GDM1 (cell line): ENCODE measurements at regions not wholly inside any gene's neighbourhood (a gene's known extent, or its start where the extent isn't known, plus 50 kb on each side); places are given as distances from the start of the nearest gene placed in this dataset.
"Not testable (repeated sequence)": the region's sequence is repeated elsewhere in the genome, so short reads cannot be mapped to it uniquely, and the experiment has no call there.

Source experiments
- DNase-seq: peaks from one replicate; lab custom pipeline; 2025; lab: John Stamatoyannopoulos, UW

DNA sequence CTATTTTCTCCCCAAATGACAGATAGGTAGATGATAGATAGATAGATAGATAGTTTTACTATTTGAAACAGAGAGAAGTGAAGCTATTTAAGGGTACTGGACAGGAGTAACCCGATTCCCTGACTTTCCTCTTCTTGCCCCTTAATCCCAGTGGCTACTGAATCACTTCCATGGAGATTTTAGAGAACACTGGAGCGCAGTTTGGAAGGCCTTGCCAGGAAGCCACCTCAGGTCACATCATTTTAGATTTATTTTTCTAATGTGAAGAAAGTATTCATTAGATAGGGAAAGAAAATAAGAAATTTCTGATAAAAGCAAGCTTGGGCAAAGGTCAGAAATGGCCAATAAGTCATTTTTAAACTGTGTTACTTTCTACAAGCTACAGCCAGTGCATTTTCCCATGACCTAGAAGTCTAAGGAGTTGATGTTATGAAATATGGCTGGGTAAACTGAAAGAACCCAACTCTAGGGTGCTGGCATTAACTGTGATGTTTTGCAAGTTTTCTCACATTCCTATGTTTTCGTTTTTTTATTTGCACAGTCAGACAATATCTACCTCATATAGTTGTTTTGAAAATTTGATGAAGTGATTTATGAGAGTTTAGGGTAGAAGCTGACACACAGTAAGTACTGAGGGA is 544.7 kb upstream of the PTGER4 start:
- no peak for DNase-seq

DNA sequence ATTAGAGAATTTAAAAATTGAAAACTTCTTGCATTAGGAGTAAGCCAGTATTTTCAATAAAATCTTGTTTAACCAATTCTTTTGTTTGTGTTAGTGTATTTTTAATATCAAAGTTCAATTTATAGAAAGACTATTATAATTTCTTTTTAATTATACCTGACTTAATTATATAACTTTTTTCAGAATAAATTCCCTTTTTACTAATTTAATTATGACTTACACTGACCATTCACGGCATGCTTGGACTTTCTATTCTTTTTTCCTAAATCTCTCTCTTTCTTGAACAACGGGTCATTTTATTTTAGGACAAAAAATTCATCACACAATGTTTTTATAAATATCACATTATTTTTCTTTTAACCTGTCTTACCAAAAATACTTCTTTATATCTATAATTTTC is 555.3 kb upstream of the PTGER4 start:
- DNase-seq = no peak

DNA sequence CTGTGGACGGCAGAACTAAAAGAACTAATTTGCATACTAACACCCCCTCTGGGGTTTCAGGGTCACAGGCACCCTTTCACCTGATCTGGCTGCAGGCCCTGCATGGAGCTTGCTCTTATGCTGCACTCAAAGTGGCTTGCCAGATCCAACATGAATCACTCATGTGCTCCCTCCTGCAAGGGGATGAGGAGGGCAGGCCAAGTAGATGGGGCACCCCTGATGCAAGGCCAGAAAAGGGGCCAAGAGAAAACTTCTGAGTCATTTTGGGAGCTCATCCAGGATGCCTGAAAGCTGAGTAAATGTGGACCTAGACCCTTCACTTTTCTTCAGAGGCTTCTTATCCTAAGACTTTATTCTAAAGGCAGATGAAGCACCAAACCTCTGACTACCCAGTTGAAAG is 558.5 kb upstream of the PTGER4 start:
- DNase-seq = no peak

DNA sequence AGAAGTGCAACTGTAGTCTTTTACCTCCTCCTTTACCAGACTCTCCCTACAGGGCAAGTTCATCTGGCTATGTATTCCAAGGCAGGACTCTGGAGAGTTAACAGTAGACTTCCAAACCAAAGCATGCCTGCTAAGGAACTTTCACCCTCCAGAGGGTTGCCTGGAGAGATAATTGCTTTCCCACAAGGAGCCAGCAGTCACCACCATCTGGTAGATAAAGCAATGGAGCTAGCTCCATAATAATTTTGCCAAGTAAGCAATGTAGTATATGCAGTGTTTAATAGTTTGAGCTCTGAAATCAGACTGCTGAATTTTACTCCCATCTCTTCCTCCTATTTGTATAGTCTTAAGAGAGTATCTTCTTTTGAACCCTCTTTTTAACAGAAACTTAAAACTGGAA is 566.8 kb upstream of the PTGER4 start:
- no peak for DNase-seq

DNA sequence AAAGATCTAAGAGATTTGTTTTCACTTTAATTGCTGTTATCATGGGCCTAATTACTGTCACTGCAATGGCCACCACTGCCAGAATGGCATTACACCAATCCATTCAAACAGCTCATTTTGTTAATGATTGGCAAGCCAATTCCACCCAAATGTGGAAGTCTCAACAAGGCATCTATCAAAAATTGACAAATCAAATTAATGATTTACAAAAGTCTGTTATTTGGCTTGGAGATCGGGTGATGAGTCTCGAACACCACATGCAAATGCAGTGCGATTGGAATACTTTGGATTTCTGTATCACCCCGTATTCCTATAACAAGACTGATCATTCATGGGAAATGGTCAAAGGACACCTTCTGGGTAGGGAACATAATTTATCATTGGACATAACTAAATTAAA is 568.7 kb upstream of the PTGER4 start:
- not testable (repeated sequence) for DNase-seq

DNA sequence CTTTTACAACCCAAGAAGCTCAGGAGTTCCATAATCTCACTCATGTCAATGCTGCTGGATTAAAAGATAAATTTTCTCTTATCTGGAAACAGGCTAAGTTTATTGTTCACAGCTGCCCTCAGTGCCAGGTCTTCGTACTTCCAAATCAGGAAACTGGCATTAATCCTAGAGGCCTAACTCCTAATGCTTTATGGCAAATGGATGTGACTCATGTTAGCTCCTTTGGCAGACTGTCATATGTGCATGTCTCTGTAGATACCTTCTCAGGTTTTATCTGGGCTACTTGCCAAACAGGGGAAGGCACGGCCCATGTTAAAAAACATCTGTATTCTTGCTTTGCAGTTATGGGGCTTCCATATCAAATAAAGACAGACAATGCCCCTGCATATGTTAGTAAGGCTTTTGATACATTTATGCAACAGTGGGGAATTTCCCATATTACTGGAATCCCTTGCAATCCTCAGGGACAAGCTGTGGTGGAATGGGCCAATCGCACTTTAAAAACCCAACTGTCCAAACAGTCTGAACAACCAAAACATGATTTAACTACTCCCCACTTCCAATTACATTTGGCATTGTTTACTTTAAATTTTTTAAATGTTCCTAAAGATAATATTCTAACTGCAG is 570.8 kb upstream of the PTGER4 start:
- not testable (repeated sequence) for DNase-seq

- DNase-seq = not testable (repeated sequence)
These were observed 571.9 kb upstream of the PTGER4 start for GRCh38 chr5:40107786-40108185.

GRCh38 chr5:40106847-40107246 is 572.9 kb upstream of the PTGER4 start:
- DNase-seq = no peak

DNA sequence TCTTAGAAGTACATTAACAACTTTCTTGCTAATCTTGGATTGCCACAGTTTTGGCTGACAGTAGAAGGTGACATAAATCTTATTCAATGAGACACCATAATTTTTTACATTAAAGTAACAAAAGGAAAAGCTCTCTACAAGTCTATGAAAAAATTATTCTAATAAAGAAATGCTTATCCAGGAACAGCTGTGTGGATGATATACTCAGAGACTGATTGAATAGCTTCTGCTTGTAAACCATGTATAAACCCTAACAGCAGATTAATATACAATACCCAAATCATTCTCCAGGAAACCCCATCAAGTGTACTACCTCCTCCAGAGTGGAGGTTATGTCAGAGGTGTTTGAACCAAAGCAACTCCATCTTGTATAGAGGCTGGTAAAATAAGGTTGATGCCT is 581.4 kb upstream of the PTGER4 start:
- no peak for DNase-seq

GRCh38 chr5:40093550-40093949 is 586.2 kb upstream of the PTGER4 start:
- DNase-seq = no peak

GRCh38 chr5:40089269-40089668 is 590.4 kb upstream of the PTGER4 start:
- no peak for DNase-seq

- DNase-seq = no peak
These were observed 595.1 kb upstream of the PTGER4 start for GRCh38 chr5:40084614-40085013.

DNA sequence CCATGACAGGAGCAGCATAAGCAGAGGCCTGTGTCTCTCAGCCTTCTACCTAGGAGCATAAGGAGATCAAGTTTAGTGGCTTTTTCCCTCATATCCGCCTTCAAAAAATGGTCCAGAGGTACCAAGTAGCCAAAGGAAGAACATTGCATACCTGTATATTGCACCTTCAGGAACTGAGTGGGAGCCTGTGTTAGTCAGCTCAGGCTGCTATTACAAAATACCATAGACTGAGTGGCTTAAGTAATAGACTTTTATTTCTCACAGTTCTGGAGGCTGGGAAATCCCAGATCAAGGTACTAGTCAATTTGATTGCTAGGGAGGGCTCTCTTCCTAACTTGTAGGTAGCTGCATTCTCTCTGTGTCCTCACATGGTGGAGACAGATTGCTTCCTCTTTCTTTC is 597.4 kb upstream of the PTGER4 start:
- DNase-seq = no peak

DNA sequence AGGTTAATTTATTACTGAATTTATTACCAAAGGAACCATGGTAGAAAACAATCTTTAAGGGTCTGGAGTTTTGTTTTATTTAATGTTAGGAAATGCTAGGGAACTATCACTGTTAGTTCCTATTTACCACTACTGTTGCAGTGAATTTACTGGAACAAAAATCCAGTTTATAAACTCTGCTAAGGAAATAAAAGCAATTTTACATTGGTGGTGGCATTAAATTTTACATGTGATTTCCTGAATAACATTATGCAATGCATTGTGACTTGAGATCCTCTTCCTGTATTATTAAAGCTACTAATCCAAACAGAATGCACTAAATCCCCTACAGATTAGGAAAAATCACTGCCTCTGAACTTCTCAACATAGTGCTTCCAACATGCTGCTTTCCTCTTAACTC is 599.5 kb upstream of the PTGER4 start:
- no peak for DNase-seq

DNA sequence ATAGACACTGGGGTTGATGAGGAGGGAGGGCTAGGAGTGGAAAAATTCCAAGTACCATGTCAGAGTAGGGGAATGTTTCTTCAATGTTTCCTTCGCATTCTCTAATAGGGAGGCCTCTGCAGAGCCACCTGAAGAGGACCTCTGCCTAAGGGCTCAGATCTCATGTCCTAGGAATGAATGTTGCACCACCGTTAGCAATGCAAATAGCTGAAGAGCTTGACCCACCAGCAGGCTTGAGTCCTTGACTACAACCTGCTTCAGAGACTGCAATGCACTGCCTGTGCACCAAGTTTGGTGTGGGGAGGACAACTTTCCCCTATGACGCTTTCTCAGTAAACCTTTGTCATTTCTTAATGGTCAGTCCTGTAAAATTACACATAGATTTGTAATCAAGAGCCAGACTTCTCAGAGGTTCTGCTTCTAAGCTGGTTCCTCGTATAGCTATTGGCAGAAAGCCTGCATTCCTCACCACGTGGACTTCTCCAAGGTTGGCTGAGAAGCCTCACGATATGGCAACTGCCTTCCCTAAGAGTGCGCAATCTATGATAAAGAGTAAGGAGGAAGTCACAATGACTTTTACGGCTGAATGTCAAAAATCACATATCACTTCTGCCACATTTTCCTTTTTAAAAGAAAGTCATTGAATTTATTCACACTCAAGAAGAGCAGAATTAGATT is 600.7 kb upstream of the PTGER4 start:
- DNase-seq = no peak

DNA sequence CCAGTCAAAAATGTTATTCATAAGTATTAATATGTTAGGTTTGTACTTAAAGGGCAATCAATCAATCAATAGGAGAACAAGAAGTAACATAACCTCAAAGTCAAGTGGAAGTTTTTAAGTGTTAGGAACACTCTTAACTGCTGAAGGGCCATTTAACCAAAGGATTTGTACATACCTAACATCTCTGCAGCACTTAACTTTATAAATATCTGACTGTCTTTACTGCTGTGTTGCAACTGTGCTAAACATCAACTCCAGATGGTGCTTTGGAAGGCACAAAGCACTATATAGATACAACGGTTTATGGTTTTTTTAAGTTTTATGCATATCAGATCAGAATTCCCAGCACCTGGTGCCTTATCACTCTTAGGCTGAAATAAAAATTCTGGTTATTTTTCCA is 604.9 kb upstream of the PTGER4 start:
- no peak for DNase-seq

GRCh38 chr5:40073927-40074326 is 605.8 kb upstream of the PTGER4 start:
- no peak for DNase-seq

- DNase-seq = no peak
These were observed 607.8 kb upstream of the PTGER4 start for GRCh38 chr5:40071870-40072269.

DNA sequence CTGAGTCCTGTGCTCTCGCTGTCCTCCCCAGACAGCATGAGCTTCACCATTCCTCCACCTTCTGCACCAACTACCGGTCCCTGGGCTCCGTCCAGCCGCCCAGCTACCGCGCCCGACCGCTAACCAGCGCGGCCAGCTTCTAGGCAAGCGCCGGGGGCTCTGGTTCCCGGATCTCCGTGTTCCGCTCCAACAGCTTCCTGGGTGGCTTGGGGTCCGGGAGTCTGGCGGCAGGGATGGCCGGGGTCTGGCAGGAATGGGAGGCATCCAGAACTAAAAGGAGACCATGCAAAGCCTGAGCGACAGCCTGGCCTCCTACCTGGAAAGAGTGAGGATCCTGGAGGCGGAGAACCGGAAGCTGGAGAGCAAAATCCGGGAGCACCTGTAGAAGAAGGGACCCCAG is 613.1 kb upstream of the PTGER4 start:
- no peak for DNase-seq

GRCh38 chr5:40052808-40053207 is 626.9 kb upstream of the PTGER4 start:
- no peak for DNase-seq

DNA sequence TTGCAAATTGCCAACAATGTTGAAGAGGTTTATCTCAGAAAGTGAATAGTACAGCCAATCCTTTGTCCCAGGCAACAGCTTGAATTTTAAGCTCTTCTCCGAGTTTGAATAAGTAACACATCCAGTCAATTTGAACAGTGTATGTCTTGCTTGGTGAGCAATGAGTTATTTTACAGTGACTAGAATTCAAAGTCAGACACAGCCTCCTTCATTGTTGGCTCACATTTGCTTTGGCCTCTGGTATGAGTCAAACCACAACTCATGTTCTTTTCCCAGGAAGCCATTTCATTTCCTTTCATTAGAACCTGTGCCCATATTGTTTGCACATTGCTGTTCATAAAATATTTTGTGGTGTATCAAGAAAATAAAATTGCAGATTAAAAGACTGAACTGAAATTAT is 622.0 kb upstream of the DAB2 start:
- no peak for DNase-seq

DNA sequence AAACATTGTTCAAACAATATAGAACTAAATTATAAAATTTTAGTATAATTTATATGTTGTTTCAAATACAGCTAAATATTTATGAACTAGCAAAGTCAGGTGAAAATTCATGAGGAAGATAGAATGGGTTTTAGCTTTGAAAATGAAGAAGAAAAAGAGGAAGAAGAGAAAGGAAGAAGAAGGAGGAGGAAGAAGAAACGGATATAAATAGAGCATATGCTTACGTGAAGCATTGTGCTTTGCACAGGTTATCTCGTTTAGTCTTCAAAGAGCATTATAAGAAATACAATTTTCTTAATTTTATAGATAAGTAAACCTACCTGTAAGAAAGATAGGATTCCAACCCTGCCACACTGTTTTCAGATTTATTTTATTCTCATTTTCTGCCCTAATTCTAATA is 620.6 kb upstream of the DAB2 start:
- DNase-seq = no peak

- no peak for DNase-seq
These were observed 619.1 kb upstream of the DAB2 start for GRCh38 chr5:40043916-40044315.

DNA sequence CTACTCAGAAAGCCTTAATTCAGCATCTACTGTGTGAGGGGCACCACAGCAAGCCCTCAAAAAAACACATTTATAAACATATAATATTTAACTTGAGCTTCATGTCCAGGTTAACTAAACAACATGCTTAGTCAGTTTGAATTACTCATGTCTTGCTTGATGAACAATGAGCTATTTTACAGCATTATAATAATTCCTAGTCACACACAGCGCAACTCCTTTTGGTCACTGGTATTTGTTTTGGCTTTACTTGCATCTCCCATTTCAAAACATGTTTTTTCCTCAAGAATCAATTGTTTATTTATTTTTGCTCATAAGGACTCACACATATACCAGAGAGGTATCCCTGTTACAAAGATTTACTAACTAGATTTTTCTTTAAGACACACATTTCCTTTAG is 616.7 kb upstream of the DAB2 start:
- no peak for DNase-seq
